ENCODE measurements at regions not wholly inside any gene's neighbourhood (a gene's known extent, or its start where the extent isn't known, plus 50 kb on each side); places are given as distances from the start of the nearest gene placed in this dataset.

GRCh38 chr14:25484235-25484634 lies 434.3 kb upstream of the STXBP6 start:
- TF ChIP-seq JUN (IDR thresholded peaks at IDR 0.05; ENCODE audit: borderline replicate concordance, insufficient read depth, insufficient read length, low read depth) = no peak
- no peak for TF ChIP-seq CTCF (IDR thresholded peaks at IDR 0.05; ENCODE audit: extremely low read depth in 1 of 2, insufficient read depth in 1 of 2, low read depth in 1 of 2, low read length in 2 of 2)
- no peak for TF ChIP-seq MAX (IDR thresholded peaks at IDR 0.05; ENCODE audit: insufficient read depth, insufficient read length)
- no peak for TF ChIP-seq POLR2A (IDR thresholded peaks at IDR 0.05; ENCODE audit: low read depth, low read length)
- no peak for TF ChIP-seq EZH2 (IDR thresholded peaks at IDR 0.05; ENCODE audit: borderline replicate concordance, low read depth, low read length, severe bottlenecking)
- TF ChIP-seq GATA2 (IDR thresholded peaks at IDR 0.05; ENCODE audit: insufficient read depth, insufficient read length, low read depth, low read length) = no peak
- no peak for TF ChIP-seq MYC (IDR thresholded peaks at IDR 0.05; ENCODE audit: low read depth, low read length)
- TF ChIP-seq FOS (IDR thresholded peaks at IDR 0.05; ENCODE audit: borderline replicate concordance, insufficient read depth, low read length) = no peak
- no peak for TF ChIP-seq POLR2AphosphoS5 (IDR thresholded peaks at IDR 0.05; ENCODE audit: insufficient read depth, low read depth, low read length)
- no peak for FAIRE-seq

More at GRCh38 chr14:25484235-25484634, 434.3 kb upstream of the STXBP6 start:
- ChIA-PET POLR2A (no interaction called here), CTCF (no interaction called here)
- Histone ChIP-seq H3K9ac (replicated peaks; ENCODE audit: extremely low read depth, insufficient read depth, low read length) (no peak overlapping the region), H3K4me2 (ENCODE audit: insufficient read depth, low read length) (no peak overlapping the region), H4K20me1 (replicated peaks; ENCODE audit: control insufficient read depth, extremely low read depth, insufficient read depth, low read length) (no peaks in the 10 kb centered on the region), H3K4me1 (ENCODE audit: control insufficient read depth, extremely low read depth, insufficient read depth, low read length) (no peaks in the 10 kb centered on the region), H3K27me3 (ENCODE audit: control insufficient read depth in 2 of 2, insufficient read depth in 2 of 2, low read length in 2 of 2) (no peaks in the 10 kb centered on the region), H3K27ac (ENCODE audit: insufficient read depth, low read depth, low read length) (no peak overlapping the region), H3K9me1 (replicated peaks; ENCODE audit: control insufficient read depth, extremely low read depth, insufficient read depth, low read length) (no peaks in the 10 kb centered on the region), H2AFZ (ENCODE audit: low read depth, low read length) (no peak overlapping the region), H3K4me3 (replicated peaks in 1 of 3; ENCODE audit: insufficient read depth in 1 of 3, low read depth in 1 of 3, low read length in 3 of 3) (no peak overlapping the region), H3K79me2 (ENCODE audit: control insufficient read depth, insufficient read depth, low read length) (no peaks in the 10 kb centered on the region), H3K36me3 (ENCODE audit: control insufficient read depth in 2 of 2, extremely low read depth in 1 of 2, insufficient read depth in 2 of 2, low read length in 2 of 2) (no peaks in the 10 kb centered on the region), H3K9me3 (replicated peaks; ENCODE audit: control insufficient read depth, insufficient read depth, low read length) (peaks cover 2% of the 10 kb centered on the region)
- intact Hi-C loops (cut with micrococcal nuclease) = no loop called here
- BruUV-seq (replicated peaks) = no TSS peak
- DNase-seq (ENCODE audit: low read depth, low spot score) = no peak
- dilution Hi-C loops (cut with MboI; ENCODE audit: extremely low pct_ligation_motif_present, low sequenced_read_pairs) = no loop called here
